ENCODE measurements at regions not wholly inside any gene's neighbourhood (a gene's known extent, or its start where the extent isn't known, plus 50 kb on each side); places are given as distances from the start of the nearest gene placed in this dataset.

GRCh38 chr22:49154433-49154832, 673.2 kb downstream of the BRD1 start (continued):
- TF ChIP-seq ZNF462 (CRISPR knock-in tag; IDR thresholded peaks at IDR 0.05): no peak
- no peak for TF ChIP-seq JUNB (IDR thresholded peaks at IDR 0.05; ENCODE audit: unreplicated experiment)
- no peak for TF ChIP-seq EZH2phosphoT487 (IDR thresholded peaks at IDR 0.05; ENCODE audit: unreplicated experiment)
- no peak for TF ChIP-seq STAT1 (IDR thresholded peaks at IDR 0.05; ENCODE audit: unreplicated experiment)
- no peak for TF ChIP-seq EZH2 (IDR thresholded peaks at IDR 0.05; ENCODE audit: low read depth, unreplicated experiment)
- no peak for TF ChIP-seq CTCF (conservative IDR thresholded peaks at IDR 0.05; ENCODE audit: low read depth in 2 of 2)

- Histone ChIP-seq H3K79me2 (replicated peaks; ENCODE audit: insufficient read depth) (no peaks in the 10 kb centered on the region), H3K4me1 (ENCODE audit: insufficient read depth) (no peaks in the 10 kb centered on the region), H4K20me1 (replicated peaks; ENCODE audit: insufficient read depth) (no peaks in the 10 kb centered on the region), H3K4me2 (no peak overlapping the region), H3K36me3 (ENCODE audit: insufficient read depth) (peaks cover 7% of the 10 kb centered on the region; the same call in 1 of the 2 replicates), H3K27me3 (ENCODE audit: insufficient read depth) (no peaks in the 10 kb centered on the region), H2AFZ (no peak overlapping the region), H3K4me3 (no peak overlapping the region), H3K9me2 (ENCODE audit: insufficient read depth) (no peaks in the 10 kb centered on the region), H3K27ac (ENCODE audit: low read depth) (no peak overlapping the region), H3F3A (replicated peaks; ENCODE audit: low read depth) (no peaks in the 10 kb centered on the region)
- ATAC-seq: no peak
- Mint-ChIP-seq H3K27ac (no peak overlapping the region), H3K4me1 (peaks cover 13% of the 10 kb centered on the region), H3K27me3 (ENCODE audit: insufficient read depth, low read depth, poor library complexity) (peaks cover 5% of the 10 kb centered on the region), H3K36me3 (ENCODE audit: low read depth) (no peaks in the 10 kb centered on the region; the same call in 2 of the 3 replicates), H3K9me3 (no peaks in the 10 kb centered on the region), H3K4me3 (no peak overlapping the region)
- DNase-seq (ENCODE audit: low spot score): no peak
- TF ChIP-seq REST (IDR thresholded peaks at IDR 0.05; ENCODE audit: unreplicated experiment) (no peak), ETS1 (IDR thresholded peaks at IDR 0.05) (no peak), POLR2AphosphoS5 (IDR thresholded peaks at IDR 0.05; ENCODE audit: low read depth) (no peak), NANOG (IDR thresholded peaks at IDR 0.05; ENCODE audit: borderline replicate concordance) (no peak)
These were observed 673.8 kb downstream of the BRD1 start for GRCh38 chr22:49153921-49154320.

Data from GM23338 (cell line).